Upper lobe of left lung (tissue), 4 donors: ENCODE measurements at regions not wholly inside any gene's neighbourhood (a gene's known extent, or its start where the extent isn't known, plus 50 kb on each side); places are given as distances from the start of the nearest gene placed in this dataset.

Source experiments
- CTCF ChIP-seq, 6 experiments: fragments of 450-650 bp in 4 of 6; fragments of 200-600 bp in 2 of 6; sonication (generic) in 2 of 6; IDR thresholded peaks; one replicate each; pipeline ENCODE4 v1.5.1; 2016 to 2019; ENCODE audit warnings: antibody characterized with exemption in 6 of 6
- POLR2AphosphoS5 ChIP-seq, 2 donors: sonication (generic); formaldehyde crosslinking; IDR thresholded peaks; one replicate each; pipeline ENCODE4 v1.5.1; 2017; ENCODE audit warnings: antibody characterized with exemption in 2 of 2

GRCh38 chr2:237269138-237269875 lies 144.7 kb downstream of the COL6A3 start:
- TF ChIP-seq CTCF (IDR thresholded peaks at IDR 0.05) (no peak), POLR2AphosphoS5 (IDR thresholded peaks at IDR 0.05) (no peak)
